HG03280 (cell line): ENCODE measurements at regions not wholly inside any gene's neighbourhood (a gene's known extent, or its start where the extent isn't known, plus 50 kb on each side); places are given as distances from the start of the nearest gene placed in this dataset.
"Not testable (repeated sequence)": the region's sequence is repeated elsewhere in the genome, so short reads cannot be mapped to it uniquely, and the experiment has no call there.

Experiments used
- ATAC-seq: cut with Tn5 transposase; IDR thresholded peaks from one replicate; pipeline ENCODE4 v1.9.1; 2021; ENCODE audit warnings: mild to moderate bottlenecking, moderate library complexity; ENCODE audit not compliant: unreplicated experiment

DNA sequence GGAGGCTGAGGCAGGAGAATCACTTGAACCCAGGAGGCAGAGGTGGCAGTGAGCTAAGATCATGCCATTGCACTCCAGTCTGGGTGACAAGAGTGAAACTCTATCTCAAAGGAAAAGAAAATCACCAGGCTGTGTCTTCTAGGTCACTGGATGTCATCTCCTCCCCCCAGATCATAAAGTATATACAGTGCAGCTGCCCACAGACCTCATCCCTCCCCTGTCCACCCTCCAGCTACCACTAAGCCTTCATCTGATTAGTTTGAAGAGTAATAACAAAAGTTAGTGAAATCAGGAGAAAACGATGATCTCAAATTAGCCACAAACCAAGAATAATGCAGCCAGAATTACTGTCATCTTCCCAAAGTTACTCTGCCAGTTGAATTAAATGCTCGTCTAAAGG is 117.2 kb downstream of the ZNF22 start:
- not testable (repeated sequence) for ATAC-seq

DNA sequence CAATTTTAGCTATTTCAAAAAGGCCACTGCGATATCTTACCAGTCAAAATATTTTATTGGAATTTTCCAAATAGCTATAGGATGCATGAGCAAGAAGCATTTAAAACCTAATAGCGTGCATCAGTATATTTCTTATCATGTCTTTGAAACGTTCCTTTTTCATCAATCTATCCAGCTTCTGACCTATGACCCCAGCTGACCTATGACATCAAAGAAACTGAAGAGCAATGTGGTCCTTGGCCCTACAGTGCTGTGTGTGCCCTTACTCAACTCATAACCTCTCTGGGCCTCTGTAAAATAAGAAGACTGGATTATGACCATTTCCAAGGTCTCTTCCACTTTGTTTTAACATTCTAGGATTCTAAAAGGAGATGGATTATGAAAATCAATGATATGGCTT is 118.2 kb downstream of the ZNF22 start:
- ATAC-seq, result no peak

DNA sequence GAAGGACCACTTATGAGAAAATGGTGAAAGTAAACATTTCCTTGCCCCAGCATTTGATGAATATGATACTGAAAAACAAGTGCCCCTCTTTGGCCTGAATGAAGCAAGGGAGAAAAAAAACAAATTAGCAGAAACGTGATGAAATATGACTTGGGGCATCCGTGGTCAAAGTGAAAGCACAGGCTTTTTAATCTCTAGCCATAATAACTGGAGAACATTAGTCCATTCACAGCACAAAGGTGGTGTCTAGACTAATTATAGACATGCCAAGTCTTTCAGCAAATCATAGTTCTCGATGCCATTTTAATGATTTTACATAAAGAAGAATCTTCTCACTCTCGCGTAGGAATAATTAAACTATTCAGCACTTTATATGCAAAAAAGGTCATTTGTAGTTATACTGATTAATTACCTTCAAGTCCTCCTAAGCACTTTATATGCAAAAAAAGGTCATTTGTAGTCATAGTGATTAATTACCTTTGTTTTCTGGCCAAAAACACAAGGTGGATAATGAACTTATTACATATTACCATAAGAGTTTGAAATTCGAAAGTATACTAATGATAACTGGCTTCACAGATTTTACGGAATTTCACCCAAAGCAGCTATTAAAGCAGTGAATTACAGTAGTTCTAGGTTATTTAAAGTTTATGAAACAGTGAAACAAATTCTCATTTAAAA is 121.6 kb downstream of the ZNF22 start:
- not testable (repeated sequence) for ATAC-seq

DNA sequence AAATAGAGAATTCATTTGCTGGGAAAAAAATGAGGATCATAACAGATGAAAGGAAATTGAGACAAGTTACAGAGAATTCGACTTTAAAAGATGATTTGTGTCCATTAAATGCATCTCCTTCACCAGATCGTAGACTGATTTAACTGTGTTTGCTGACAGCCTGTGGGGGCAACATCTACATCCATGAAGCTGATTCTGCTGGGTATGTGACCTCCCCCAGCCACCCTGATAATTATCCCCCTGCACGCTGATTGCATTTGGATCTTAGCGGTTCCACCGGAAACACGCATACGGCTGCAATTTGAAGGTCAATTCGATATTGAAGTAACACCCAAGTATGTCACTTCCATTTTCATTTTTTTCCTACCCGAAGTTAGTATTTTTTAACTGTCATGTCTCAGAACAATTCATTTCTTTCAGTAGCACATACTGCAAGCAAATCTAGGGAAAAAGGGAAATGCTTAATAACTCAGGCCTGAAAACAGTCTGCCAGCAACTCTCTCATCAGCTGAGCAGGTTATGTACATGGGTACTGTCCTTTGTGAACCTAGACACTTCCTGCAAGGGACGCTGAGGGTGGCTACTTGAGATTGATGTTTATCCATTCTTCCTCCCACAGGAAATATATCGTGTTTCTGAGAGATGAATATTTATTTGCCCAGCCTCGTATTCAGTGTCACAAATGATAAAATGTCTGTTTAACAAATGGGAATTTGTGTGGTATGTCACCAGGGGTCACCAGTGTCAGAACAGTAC is 134.9 kb downstream of the ZNF22 start:
- no peak for ATAC-seq

DNA sequence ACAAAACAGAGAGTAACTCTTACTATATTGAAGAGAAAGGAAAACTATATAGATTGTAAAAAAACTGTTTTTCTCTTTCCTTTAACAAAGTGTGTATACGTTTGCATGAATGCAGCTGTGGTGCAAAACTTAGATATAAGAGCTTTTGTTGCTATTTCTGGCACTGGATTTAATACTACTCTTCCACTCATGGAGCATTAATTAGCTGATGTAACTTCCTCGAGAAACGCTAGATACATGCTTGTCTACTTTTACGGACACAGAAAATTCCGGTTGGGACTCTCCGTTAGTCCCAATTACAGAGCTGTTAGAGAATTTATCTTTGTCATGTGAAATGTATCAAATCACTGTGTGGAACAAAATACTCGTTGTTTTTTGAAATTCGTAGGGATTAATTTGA is 135.5 kb downstream of the ZNF22 start:
- no peak for ATAC-seq

DNA sequence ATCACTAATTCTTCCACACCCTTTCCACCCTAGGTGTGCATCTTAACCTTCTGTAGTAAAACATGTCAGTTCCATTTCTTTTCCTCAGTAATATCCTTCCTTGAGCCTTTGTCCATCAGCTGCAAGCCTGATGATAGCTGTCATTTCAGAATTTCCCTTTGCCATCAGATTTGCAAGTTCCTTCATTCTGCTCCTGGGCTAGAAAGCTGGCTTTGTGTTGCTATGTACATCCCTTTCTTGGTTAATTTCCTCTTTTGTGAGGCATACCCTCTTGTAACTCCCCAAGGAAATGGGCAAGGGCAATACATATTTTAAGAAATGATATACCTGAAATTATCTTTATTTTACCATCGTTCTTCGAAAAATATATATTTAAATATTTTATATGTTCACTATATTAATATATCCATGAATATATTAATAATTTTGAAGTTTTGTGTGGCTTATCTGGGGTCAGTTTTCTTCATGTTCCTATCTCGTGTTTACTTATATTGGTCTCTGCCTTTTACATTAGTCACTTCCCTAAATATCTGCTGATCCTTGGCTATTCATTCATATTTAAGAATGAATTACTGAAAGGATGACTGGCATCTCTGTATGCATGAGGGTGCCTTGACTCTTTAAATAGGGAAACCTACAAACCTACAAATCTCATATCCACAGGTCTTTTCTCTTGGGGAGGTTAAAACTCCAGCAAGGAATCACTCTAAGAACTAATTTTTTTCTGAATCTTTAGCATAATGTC is 143.8 kb downstream of the ZNF22 start:
- no peak for ATAC-seq

DNA sequence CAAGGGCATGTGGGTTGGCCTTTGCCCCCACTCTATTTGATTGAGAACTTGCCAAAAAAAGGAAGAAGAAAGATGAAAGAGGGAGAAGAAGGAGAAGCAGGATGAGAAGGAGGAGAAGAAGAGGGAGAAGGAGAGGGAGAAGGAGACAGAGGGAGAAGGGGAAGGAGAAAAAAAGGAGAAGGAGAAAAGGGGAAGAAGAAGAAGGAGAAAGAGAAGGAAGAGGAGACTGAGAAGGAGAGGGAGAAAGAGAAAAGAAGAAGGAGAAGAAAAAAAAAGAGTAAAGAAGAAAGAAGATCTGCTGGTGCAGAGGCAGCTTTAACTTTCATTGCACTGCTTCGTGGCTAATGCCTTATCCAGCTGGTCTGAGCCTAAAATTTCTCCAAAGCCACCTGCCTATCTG is 144.4 kb downstream of the ZNF22 start:
- ATAC-seq, result not testable (repeated sequence)

DNA sequence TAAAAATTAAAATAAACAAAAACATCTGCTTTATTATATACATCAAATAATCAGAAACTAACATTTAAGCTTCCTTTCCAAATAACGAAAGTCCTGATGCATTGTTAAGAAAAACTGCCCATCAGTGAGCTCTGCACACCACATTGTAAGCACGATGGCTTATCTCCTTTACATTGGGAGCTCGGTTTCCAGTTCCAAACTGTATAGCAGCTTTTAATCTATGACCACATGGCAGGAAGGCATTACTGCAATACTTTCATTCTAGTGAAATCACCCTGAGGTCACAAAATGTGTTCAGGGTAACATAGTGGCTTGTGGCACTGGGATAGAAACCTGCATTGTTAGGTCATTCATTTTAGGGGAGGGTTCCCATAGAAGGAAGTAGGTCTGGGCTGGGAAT is 146.3 kb downstream of the ZNF22 start:
- no peak for ATAC-seq

DNA sequence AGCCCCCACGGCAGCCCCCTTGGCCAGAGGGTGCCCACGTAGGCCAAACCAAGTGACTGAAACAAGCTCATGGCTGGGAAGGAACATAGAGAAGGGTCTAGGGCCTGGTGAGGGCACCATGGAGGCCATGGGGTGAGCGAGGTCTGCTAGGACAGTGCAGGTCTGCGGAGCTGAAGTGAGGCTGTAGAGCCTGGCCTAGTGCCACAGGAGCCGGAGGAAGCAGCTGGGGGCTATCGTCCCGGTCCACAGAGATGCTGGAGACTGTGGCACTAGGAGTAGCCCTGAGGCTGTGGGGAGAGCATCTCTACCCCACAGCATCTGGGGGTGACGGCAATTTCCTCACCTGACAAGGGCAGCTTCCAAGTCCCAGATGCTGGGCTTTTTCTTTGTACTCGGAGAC is 150.3 kb downstream of the ZNF22 start:
- no peak for ATAC-seq

DNA sequence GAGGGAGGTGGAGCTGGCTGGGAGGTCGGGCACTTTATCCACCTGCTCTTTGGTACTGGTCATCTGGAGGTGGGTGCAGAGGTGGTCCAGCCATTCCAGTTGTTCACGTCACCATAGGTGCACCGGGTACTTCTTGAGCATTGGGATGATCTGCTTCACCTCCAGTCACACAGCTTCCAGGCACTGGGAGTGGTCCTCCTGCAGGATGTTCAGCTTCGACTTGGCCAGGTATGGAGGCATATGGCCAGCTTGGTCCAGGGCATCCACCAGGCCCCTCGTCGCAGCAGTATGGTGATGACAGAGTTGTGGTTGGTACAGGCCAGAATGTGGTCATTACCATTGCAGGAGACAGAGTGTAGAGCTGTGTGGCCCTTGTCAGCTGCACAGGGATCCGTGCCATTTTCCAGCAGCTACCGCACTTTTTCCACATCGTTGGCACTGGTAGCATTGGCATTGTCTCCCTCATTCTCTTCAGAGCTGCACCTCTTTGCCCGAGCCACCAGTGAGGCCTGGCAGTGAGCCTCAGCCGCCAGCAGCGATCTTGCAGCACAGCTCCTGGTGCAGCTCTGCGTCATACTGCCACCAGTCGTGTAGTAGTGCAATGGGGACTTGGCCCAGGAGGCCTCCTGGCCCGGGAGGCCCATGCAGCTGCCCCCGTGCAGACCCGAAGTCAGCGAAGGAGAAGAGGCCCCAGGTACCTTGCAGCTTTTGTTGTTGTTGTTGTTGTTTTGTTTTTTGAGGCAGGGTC is 150.9 kb downstream of the ZNF22 start:
- ATAC-seq, result no peak

DNA sequence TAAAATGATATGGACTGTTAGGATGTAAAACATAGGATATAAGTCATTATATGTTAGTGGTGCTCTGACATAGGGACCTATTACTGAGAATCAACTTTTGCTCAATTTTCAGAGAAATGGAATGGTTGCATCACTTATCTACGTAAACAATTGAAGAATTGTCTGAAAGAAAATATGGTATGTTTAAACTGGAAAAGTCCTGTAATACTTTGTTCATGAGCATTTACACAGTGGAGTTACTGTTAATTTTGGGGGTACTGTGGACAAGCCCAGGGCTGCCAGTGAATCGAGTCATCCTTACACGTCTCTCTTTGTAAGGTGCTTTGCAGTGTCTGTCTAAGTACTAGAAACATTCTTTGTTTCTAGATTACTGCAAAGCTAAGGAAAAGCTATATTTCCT is 152.0 kb downstream of the ZNF22 start:
- ATAC-seq, result no peak

DNA sequence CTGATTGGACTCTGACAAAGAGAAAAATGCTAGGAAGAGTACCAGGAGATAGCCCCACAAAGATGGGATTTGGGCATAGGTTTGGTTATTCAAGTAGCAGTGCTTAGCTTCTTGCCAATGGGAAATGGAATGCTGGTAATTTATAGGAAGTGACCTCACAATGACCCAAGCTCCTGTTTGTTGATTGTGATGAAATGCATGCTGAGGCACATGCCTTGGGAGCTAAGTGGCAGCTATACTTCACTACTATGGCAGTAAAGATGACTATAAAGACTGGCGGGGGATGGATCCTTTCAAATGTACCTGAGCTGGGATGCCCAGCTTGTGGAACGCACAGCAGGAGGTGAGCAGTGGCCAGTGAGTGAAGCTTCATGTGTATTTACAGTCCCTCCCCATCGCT is 153.8 kb downstream of the ZNF22 start:
- no peak for ATAC-seq

DNA sequence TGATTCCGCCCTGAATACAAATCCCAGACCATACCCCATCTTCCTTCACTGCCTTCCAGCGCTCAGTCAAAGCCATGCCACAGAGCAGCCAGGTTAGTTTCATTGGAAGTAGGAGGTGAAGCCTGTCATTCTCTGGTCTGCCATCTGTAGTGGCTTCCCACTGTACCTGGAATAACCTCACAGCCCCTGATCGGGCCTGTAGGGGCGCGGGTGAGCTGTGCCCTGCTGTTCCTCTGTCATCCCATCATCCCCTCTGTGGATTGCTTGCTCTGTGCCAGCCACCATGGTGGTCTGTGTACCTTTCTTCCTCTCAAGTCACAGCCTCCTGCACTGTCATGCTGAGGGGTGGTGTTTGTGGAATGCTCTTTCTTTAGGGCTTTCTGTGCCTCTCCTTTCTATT is 155.1 kb downstream of the ZNF22 start:
- ATAC-seq, result no peak

DNA sequence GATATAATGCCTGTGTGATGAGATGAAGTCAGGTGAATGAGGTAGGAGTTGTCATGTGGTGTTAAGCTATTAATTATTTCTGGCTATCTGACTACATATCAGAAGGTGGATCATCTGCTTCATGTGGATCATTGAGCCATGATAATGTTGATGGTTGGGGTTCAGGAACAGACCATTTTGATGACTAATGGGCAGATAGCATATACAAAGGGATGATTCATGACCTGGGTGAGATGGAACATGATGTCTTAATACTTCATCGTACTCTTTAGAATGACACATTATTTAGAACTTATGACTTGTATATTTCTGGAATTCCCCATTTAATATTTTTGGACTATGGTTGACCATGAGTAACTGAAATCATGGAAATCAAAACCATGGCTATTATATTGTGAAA is 155.1 kb downstream of the OR13A1 start:
- ATAC-seq, result no peak

DNA sequence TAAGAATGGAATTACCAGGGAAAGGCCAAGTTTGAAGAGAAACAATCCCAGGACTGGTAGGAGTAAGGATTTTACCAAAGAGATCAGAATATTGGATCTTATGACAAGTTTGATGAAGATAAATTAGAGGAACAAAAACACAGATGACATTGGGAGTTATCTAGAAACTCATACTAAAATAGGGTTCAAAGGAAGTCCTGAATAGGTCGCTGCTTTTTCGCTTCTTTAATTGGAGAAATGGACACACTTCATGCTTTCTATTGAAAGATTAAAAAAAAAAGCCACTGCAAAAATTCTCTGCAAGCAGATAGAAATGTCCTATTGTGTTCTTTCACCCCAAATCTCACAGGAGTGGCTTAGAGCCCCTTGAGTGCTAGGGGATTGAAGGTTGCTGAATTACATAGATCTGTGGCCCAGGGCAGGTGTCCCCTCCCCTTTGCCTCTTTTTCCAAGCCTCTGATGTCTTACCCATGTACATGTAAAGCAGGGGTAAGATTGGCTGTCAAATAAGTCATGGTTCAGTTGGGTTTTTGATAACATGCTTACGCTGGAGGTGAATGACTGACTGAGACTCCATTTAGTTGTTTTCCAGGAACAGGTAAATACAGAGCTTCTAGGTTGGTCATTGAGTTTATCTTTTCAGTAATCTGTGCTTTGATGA is 152.0 kb downstream of the OR13A1 start:
- ATAC-seq, result no peak

DNA sequence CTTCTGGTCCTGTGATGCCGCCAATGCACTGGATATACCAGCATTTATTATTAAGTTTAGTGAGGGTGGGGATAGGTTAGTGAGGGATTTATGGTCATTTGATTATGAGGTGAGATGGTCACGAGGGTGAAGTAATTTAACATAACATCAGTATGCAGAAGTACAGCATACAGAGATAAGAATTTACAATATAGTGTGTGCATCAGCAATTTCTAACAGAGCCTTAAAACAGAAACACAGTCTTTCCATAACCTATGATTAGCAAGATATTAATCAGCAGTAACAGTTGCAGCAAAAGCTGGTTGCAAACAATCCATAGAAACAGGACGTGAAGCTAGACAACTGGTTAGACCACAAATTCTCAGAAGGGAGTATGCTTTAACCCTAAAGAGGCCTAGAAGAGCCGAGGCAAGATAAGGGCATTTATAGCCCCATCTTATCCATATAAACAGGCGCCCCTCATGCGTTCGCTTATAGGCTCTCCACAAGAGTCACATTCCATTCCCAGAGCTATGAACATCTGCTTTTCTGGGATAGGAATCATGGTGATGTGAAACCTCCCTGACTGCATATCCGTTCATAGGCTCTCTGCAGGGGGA is 139.8 kb downstream of the OR13A1 start:
- not testable (repeated sequence) for ATAC-seq

DNA sequence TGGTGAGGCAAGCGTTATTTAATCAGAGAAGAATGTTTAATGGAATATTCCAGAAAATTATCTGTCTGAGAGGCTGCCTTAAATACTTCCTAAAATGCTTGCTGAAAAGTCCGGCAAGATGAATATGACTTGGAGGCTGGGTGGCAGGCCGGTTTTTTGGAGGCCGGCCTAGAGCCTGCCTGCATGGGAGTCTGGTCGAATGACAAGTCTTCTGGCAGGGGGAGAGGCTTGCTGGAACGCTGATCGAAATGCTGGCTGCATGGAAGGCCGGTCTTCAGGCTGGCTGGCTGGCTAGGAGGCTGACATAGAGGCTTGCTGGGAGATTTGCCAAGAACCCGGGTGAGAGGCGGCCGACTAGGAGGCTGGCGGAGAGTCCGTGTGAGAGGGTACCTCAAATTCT is 135.7 kb downstream of the OR13A1 start:
- ATAC-seq, result no peak

DNA sequence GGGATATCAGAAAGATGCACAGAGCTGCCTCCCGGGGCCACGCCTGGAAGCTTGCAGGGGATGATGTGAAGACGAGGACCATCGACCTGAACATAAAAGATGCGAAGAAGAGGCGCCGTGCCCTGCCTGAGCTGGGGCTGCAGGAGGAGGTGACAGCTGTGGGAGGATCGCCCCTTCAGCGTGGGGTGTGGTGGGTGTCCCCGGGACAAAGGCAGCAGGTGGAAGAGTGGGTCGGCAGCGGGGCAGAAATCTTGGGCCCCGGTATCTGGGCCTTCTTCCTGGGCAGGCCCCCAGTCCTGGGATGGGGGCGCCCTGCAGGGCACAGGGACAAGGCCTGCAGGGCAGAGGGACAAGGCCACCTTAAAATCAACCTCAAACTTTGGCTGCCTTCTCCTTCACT is 134.9 kb downstream of the OR13A1 start:
- no peak for ATAC-seq

DNA sequence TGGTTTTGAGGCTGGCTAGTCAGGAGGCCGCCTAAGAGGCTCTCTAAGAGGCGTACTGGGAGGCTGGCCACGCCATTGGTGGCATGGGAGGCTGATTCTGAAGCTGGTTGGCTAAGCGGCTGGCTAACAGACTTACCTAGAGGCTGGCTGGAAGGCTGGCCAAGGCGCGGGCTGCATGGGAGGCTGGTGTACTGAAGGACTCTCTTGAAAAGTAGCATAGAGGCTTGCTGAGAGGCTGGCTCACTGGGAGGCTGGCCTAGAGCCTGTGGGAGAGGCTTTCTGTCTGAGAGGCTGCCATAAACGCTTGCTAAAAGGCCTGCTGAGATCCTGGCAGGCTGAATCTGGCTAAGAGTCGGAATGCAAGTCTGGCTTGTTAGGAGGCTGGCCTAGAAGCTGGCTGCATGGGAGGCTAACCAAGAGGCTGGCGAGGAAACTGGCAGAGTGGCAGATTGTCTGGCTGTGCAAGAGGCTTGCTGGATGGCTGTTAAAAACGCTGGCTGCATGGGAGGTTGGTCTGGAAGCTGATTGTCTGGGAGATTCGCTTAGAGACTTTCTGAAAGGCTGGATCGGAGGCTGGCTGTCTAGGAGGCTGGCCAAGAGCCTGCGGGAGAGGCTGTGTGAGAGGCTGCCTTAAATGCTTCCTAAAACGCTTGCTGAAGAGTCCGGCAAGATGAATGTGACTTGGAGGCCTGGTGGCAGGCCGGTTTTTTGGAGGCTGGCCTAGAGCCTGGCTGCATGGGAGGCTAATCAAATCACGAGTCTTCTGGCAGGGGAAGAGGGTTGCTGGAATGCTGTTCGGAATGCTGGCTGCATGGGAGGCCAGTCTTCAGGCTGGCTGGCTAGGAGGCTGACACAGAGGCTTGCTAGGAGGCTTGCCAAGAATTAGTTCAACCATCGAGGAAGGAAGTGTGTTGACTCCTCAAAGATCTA is 134.2 kb downstream of the OR13A1 start:
- ATAC-seq, result no peak
